Nephron (organoid): ENCODE measurements at regions not wholly inside any gene's neighbourhood (a gene's known extent, or its start where the extent isn't known, plus 50 kb on each side); places are given as distances from the start of the nearest gene placed in this dataset.
A peak's percentile ranks its signal among the peaks of the same experiment; 100 is the strongest.

Experiments used
- H3K27ac Mint-ChIP-seq, 3 experiments: 2 replicates each; pipeline ENCODE4 v1.8.0; 2020; ENCODE audit warnings: mixed read lengths in 3 of 3, mild to moderate bottlenecking in 2 of 3, moderate library complexity in 1 of 3
- H3K27me3 Mint-ChIP-seq: 2 replicates; pipeline ENCODE4 v1.8.0; 2021; ENCODE audit warnings: low read depth, mild to moderate bottlenecking, moderate library complexity, mixed read lengths
- H3K36me3 Mint-ChIP-seq: 2 replicates; pipeline ENCODE4 v1.8.0; 2020; ENCODE audit warnings: low read depth, mixed read lengths
- H3K4me1 Mint-ChIP-seq: 2 replicates; pipeline ENCODE4 v1.8.0; 2020; ENCODE audit warnings: mixed read lengths
- H3K4me3 Mint-ChIP-seq, 3 experiments: 2 replicates each; pipeline ENCODE4 v1.8.0; 2020; ENCODE audit warnings: mild to moderate bottlenecking in 3 of 3, mixed read lengths in 3 of 3, moderate library complexity in 2 of 3
- H3K9me3 Mint-ChIP-seq: 2 replicates; pipeline ENCODE4 v1.8.0; 2020; ENCODE audit warnings: mixed read lengths
- TF ChIP-seq, protein P1 (sequence below), 3 experiments: fragments of 200-600 bp; sonication (generic); IDR thresholded peaks; one replicate each; pipeline ENCODE4 v1.5.0; 2021; ENCODE audit warnings: antibody characterized with exemption in 3 of 3; ENCODE audit not compliant: unreplicated experiment in 3 of 3

DNA sequence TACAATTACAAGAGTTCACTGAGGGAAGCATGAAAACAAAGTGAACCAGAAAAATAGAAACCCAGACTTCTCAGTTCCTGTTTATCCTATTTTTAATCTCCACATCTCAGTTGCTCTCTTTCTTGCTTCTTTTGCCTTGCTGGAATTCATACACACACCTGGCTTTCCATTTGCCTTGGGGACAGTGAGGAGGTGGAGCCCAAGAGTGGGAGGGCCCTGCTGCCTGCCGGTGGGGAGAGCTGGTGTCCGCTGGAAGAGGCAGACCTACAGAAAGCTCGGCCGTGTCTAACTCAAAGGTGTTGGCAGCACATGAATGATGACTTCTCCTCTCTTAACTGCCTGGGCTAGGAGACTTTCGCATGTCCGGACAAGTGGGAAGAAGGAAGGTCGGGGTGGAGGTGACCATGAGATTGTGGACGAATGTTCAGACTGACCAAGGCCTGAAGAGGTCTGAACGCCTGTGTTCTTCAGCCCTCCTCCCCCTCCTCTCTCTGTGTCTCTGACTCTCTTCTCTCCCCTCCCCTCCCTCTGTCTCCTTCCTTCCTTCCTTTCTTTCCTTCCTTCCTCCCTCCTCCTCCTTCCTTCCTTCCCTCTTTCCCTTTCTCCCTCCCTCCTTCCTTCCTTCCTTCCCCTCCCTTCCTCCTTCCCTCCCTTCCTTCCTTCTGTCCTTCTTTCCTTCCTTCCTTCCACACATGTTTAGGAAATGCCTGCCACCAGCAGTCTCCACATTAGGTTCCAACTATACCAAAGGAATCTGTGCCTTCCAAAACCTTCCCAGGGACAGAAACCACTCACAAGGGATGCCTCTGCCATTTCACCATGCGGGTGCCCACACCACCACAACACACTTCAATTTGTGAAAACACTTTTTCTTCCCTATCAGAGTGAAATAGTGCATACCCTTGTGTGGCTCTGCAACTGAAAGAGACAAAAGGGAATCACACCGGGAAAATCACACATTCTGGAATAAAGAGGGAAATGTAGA, 157.3 kb upstream of the RUNX1 start:
- peaks cover 83% of the 10 kb centered on the region for H3K4me1 Mint-ChIP-seq
- no peaks in the 10 kb centered on the region for H3K9me3 Mint-ChIP-seq
- peak overlapping the region; percentile 62 to 98 (median 94) for H3K27ac Mint-ChIP-seq
- no peaks in the 10 kb centered on the region for H3K27me3 Mint-ChIP-seq
- TF ChIP-seq, protein P1, sequence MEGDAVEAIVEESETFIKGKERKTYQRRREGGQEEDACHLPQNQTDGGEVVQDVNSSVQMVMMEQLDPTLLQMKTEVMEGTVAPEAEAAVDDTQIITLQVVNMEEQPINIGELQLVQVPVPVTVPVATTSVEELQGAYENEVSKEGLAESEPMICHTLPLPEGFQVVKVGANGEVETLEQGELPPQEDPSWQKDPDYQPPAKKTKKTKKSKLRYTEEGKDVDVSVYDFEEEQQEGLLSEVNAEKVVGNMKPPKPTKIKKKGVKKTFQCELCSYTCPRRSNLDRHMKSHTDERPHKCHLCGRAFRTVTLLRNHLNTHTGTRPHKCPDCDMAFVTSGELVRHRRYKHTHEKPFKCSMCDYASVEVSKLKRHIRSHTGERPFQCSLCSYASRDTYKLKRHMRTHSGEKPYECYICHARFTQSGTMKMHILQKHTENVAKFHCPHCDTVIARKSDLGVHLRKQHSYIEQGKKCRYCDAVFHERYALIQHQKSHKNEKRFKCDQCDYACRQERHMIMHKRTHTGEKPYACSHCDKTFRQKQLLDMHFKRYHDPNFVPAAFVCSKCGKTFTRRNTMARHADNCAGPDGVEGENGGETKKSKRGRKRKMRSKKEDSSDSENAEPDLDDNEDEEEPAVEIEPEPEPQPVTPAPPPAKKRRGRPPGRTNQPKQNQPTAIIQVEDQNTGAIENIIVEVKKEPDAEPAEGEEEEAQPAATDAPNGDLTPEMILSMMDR (IDR thresholded peaks at IDR 0.05; ENCODE audit: unreplicated experiment in 3 of 3), result no peak
- peak overlapping the region; percentile 16 to 70 (median 41) for H3K4me3 Mint-ChIP-seq
- H3K36me3 Mint-ChIP-seq, result no peaks in the 10 kb centered on the region

DNA sequence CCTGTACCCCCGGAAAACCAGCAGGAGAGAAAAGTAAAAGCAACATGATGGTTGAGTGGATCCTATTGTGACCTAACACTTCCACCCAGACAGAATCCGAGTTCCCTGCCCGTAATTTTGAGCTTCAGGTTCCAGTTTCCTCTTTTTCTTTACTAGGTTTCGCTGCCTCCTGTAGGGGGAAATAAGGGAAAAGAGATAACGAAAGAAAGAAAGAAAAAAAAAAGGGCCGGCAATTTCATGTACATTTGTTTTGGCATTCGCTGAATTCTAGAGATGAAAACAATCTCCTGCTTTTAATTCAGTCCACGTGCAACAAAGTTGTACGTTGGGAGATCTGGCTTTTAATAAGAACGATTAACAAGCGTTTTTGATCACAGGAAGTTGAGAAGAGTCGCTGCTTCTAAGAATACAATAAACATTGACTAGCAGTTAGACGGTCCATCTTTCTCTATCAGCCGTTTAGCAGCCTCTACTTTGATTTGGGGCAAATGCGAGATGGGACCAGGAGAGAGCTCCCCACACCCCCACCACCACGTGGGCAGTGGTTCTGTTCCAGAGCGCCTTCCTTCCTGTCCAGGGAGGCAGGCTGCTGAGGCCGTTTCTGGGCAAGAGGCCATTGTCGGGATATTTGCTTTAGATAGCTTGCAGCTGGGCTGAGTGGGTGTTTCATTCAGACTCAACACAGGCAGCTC, 155.9 kb upstream of the RUNX1 start:
- Mint-ChIP-seq H3K27me3 (no peaks in the 10 kb centered on the region), H3K36me3 (no peaks in the 10 kb centered on the region), H3K4me1 (peaks cover 75% of the 10 kb centered on the region), H3K27ac (peak overlapping the region; percentile 62 to 98 (median 94)), H3K9me3 (no peaks in the 10 kb centered on the region), H3K4me3 (peak overlapping the region in 2 of 3 experiments; percentile 55 to 78)
- TF ChIP-seq, protein P1 (IDR thresholded peaks at IDR 0.05; ENCODE audit: unreplicated experiment in 3 of 3), result peak in 1 of 3 experiments; percentile 22

DNA sequence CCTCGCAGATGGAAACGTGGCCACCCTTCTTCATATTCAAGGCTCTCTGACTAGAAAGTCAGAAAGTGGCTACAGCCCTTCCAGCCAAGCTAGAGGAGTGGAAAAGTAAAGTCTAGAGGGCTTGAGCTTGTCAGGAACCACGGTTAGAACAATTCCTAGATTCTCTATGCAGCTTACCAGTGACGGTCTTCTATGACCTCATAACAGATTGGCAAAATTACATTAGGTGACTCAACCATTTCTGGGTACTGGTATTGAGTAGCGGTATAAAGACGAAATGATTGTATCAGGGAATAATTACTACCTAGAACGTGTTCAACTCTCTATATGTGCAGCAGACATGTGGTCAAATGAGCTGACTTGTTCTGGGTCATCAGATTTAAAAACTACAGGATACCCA, 155.0 kb upstream of the RUNX1 start:
- no peaks in the 10 kb centered on the region for H3K36me3 Mint-ChIP-seq
- peaks cover 67% of the 10 kb centered on the region for H3K4me1 Mint-ChIP-seq
- no peaks in the 10 kb centered on the region for H3K9me3 Mint-ChIP-seq
- TF ChIP-seq, protein P1 (IDR thresholded peaks at IDR 0.05; ENCODE audit: unreplicated experiment in 3 of 3), result no peak
- H3K27me3 Mint-ChIP-seq, result no peaks in the 10 kb centered on the region
- peak overlapping the region in 2 of 3 experiments; percentile 58 to 98 for H3K27ac Mint-ChIP-seq
- H3K4me3 Mint-ChIP-seq, result no peak overlapping the region

DNA sequence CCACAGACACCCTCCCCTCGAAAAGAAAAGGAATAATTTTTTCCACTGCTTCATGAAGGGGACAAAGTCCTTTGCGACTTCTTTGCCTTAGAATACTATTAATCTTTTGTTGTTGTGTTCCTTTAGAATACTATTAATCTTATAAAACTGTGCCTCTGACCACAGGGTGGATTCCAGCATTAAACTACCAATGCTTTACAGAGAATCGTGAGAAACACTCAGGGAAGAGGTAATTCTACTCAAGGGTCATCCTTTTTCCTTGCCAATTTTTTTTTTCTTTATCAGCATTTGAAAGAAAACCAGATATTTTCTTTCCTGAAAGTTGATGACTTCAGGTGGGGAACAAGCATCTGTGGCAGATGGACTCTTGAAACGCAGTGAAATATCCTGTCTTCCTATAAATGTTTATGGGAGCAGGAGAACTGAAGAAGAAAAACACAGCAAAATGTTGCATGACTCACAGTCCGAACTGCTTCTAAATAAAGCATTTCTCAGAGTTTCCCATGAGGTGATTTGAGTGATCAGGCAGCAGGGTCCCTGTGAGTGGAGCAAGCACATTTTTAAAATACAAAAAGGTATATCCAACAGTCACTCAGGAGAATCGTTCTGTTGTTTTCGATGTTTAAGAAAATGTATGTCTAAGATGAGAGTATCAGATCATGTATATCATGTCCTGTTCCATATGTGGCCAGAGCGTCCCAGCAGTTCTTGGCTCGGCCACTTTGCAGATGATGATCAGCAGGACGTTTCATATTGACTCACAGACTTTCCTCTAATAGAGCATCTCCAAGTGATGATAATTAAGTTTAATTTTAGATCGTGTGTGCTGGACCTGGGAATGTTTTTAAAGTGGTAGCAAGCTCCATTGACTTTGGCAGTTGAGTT, 154.2 kb upstream of the RUNX1 start:
- Mint-ChIP-seq H3K36me3 (no peaks in the 10 kb centered on the region), H3K27me3 (no peaks in the 10 kb centered on the region), H3K4me1 (peaks cover 62% of the 10 kb centered on the region), H3K9me3 (no peaks in the 10 kb centered on the region), H3K27ac (peak overlapping the region; percentile 20 to 98 (median 58)), H3K4me3 (peak overlapping the region in 1 of 3 experiments; percentile 20)
- TF ChIP-seq, protein P1 (IDR thresholded peaks at IDR 0.05; ENCODE audit: unreplicated experiment in 3 of 3), result no peak

DNA sequence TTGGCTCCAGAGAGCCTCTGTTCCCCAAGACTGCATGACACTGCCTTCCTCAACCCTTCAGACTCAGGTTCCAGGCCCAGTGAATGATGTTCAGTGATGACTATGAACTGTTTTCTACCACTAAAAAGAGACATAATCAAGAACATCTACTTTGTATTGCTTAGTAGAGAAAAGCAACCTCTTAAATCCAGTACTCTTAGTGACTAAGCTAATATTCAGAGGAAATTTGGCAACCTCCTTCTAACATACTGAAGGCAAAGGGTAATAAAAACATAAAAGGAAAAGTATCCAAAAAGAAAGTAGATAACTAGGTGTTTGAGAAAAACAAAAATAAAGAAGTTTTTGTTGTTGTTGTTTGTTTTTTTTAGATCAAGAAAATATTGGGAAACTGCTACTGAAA, 153.3 kb upstream of the RUNX1 start:
- H3K9me3 Mint-ChIP-seq, result no peaks in the 10 kb centered on the region

More for the DNA sequence above, 153.3 kb upstream of the RUNX1 start:
- TF ChIP-seq, protein P1 (IDR thresholded peaks at IDR 0.05; ENCODE audit: unreplicated experiment in 3 of 3), result no peak
- H3K27ac Mint-ChIP-seq, result peak overlapping the region in 2 of 3 experiments; percentile 46 to 98
- peaks cover 61% of the 10 kb centered on the region for H3K4me1 Mint-ChIP-seq
- no peaks in the 10 kb centered on the region for H3K27me3 Mint-ChIP-seq
- H3K36me3 Mint-ChIP-seq, result no peaks in the 10 kb centered on the region
- H3K4me3 Mint-ChIP-seq, result no peak overlapping the region
